Stimulated activated CD4-positive, alpha-beta T cell treated with anti-CD3 and anti-CD28 coated beads, Interleukin-2, amount 100 ng/mL, for 48 hours (primary cell): ENCODE measurements at regions not wholly inside any gene's neighbourhood (a gene's known extent, or its start where the extent isn't known, plus 50 kb on each side); places are given as distances from the start of the nearest gene placed in this dataset.

Experiments
- DNase-seq, 2 donors: peaks; one replicate each; pipeline ENCODE4 v3.0.0-alpha.2; 2020

GRCh38 chr6:1113916-1114540 lies 197.9 kb upstream of the FOXQ1 start:
- DNase-seq: no peak

GRCh38 chr6:1111361-1111760 lies 200.5 kb upstream of the FOXQ1 start:
- DNase-seq: no peak

GRCh38 chr6:1110941-1111349 lies 201.0 kb upstream of the FOXQ1 start:
- no peak for DNase-seq

- no peak for DNase-seq
These were observed 201.7 kb upstream of the FOXQ1 start for GRCh38 chr6:1110164-1110563.

- no peak for DNase-seq
These were observed 202.8 kb upstream of the FOXQ1 start for GRCh38 chr6:1109134-1109533.

DNA sequence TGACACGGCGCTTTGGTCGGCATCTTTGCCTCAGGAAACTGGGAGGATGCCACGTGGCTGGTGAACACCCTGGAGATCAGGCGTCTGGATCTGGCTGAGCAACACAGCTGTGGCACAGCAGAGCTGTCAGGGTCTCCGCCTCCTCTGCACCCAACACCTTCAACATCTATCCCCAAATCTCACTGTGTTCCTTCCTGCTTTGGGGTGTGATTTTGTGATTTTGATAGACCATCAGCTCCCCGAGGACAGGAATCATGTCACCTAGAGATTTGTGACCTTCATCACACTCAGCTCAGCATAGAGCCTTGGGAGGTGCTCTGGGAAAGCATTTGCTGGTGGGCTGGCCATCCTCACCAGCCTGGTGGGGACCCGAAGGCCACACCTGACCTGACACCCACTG lies 203.7 kb upstream of the FOXQ1 start:
- DNase-seq: no peak

GRCh38 chr6:1107578-1107977 lies 204.3 kb upstream of the FOXQ1 start:
- no peak for DNase-seq

DNA sequence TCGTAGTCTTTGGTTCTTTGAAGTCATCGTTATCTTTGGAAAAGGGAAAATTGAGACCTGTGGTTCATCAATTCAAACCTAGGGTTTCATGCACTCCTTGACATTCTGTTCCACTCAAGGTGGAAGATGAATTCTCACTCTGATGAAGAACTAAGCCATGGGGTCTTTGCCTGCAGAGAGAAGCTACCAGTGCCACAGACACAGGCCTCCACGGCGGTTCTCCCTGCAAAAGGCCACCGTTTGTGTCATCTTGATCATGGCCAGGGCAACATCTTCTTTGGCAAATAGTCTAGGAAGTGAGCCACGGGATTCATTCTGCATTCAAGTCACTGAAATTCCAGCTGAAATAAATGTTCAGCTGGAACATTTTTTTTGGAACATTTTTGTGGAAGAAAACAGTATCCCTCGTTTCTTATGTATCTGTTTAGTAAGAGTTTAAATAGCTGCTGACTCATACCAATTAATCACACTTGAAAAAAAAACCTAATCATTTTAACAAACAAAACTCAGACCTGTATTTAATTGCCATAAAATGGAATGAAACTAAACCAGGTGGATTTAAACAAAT lies 206.0 kb upstream of the FOXQ1 start:
- no peak for DNase-seq

GRCh38 chr6:1104988-1105670 lies 206.8 kb upstream of the FOXQ1 start:
- no peak for DNase-seq

DNA sequence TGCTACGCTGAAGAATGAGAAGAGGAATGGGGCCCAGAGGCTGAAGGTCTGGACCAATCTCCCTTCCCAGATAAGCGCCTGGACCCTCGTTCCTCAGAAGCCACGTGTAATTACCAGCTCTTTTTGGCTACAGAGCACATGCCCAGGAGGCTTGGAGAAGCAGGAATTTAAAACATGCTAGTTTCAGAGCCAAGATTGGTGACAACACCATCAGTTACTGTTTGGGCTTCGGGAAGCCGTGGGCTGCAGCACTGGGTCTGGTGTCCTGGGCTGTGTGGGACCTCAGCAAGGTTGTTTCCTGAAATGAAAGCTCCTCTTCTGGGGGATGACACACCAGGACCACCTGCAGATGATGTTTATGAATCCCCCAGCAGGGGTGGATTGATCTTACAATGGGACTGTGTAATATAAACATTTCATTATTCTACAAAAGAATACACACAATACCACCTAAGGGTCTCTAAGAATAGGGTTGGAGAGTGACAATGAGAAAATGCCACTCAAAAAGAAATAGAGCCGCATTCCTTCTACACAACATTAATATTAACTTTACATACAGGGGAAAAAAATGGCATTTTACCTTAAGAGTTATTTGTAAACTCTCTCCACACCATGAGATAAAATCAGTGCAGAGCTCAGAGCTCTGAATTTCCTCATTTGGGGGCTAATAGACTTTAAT lies 207.8 kb upstream of the FOXQ1 start:
- DNase-seq: no peak

GRCh38 chr6:1103021-1103420 lies 208.9 kb upstream of the FOXQ1 start:
- DNase-seq: no peak

GRCh38 chr6:1100269-1100668 lies 211.6 kb upstream of the FOXQ1 start:
- no peak for DNase-seq

- no peak for DNase-seq
These were observed 212.6 kb upstream of the FOXQ1 start for GRCh38 chr6:1099264-1099663.

DNA sequence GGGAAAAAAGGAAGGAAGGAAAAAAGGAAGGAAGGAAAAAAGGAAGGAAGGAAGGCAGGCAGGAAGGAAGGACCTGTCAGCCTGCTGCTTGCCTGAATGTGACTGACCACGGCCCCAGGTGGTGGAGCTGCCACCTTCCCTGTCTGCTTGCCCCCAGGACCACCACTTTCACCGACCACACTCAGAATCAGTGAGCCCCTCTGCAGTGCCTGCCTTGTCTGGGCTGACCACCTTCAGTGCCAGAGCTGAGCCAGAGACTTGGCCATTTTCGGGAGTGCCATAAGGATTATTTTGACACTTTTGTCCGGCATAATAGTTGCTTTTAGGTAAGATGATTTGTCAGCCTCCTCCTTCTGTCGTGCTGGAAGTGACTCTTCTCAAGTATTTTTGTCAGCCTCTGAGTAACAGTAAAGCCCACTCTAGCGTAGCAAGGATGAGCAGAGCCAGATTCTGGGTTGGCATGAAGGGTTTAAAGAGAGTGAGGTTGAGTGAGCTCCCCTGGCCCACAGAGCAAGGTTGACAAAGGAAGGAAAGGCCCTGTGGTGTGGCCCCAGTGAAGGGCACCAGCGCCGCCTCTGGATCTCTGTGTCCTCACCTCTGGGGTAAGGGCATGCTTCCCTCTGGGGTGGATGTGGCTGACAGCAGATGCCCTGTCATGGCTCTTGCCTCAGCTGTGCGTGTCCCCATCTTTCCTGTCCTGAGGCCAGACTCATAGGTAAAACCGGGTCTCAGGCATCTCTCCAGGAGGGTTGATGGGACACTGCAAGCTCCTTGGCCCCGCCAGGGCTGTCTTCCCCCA lies 214.7 kb upstream of the FOXQ1 start:
- no peak for DNase-seq

DNA sequence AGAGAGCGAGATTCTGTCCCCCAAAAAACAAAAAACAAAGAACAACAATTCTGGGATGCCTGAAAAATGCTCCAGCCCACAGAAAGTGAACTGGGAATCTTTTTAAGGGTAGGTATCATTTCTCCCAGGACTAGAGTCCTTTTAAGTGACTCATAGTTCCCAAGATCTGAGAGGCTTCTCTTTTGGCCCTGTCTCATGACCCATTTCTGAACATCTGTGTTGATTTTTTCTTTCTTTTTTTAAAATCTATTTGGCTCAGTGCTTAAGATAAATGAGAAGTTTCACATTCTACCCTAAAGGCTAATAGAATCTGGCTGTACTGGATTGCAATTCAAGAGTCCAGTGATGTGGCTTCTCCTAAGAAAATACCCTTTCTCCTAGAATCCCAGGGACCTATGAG lies 217.6 kb upstream of the FOXQ1 start:
- no peak for DNase-seq

DNA sequence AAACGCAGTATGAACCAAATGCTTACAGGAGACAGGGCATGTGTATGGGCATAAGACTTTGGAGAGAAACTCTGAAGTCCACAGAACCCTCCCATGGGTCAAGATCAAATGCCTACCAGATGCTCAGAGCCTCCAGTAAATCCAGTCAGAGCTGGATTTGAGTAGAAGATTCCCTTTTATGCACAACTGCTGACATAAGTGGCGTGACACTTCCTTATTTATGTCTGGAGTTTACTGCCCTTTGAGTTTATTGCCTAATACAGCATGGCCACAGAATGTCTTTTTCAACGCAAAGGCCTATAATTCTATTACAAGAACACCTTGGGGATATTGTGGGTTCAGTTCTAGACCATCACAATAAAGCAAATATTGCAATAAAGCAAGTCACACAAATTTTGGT lies 220.0 kb upstream of the FOXQ1 start:
- no peak for DNase-seq

DNA sequence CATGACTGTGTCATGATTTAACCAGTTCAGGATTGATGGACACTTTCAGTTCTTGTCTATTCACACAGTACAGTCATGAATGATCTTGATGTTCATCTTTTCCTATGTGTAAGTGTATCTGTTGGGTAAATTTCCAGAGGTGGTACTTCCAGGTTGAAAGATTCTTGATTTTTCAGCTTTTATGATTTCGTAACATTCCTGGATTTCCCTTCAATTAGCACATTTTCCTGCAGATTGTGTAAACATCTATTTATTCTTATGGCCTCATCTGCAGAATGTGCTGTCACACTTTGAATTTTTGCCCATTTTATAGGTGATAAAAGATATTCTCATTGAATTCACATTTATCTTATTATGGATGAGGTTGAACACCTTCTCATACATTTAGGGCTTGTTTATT lies 222.0 kb upstream of the FOXQ1 start:
- no peak for DNase-seq

- DNase-seq: no peak
These were observed 223.4 kb upstream of the FOXQ1 start for GRCh38 chr6:1088492-1089001.

- DNase-seq: no peak
These were observed 224.6 kb upstream of the FOXQ1 start for GRCh38 chr6:1087154-1087843.

DNA sequence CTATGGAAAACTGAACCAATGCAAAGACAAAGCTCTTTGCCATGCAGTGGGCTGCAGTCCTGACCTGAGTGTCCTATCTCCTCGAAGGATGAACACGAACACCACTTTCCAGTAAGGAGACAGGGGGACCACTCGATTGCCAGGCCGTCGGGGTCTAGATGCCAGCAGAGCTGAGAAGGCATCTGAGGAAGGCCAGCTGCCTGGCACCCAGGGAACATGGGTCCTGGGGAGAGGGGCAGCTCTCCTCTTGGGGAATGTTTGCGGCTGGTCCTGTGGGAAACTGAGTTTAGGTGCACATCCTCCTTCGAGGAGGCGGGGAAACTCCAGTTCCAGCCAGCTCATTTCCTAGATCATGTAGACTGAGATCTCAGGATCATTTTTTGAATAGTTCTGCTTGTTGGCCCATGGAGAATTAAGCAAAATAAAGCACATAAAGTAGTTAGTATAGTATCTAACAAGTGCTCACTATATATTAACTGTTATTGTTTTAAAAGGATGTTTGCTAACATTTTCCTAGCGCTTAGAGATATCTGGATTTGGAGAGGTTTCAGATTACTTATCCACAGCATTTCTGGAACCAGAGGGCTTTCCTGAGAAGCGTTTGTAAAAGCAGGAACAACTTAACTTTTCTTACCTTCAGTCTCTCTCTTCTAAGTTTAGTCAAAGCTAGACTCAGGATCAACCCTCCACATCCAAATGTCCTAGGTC lies 225.3 kb upstream of the FOXQ1 start:
- DNase-seq: no peak

DNA sequence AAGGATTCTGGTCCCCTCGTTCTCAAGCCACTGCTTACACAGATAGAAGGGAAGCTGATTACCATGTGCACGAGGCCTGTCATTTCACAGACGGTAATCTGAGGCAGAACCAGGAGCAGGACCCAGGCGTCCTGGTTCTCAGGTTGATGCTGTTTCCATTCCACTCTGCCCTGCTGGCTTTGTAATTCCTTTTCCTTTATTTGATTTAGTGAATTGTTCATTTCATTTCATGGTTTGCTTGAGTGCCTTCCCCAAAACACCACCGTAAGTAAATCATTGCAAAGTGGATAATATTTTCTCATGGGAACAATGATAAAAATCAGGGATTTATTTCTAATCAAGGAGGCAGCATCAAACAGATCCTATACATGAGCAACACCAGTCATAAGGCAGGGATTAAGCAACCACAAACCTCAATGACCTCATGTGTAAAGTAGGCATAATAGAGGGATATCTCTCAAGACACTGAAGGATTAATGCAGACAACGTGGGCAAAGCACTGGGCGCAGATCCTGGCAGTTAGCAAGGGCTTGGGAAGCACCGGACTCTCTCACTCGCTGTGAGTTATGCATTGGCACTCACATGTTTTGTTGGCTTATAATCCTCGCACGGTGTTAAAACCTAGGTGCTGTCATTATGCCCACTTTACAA lies 229.5 kb upstream of the FOXQ1 start:
- no peak for DNase-seq
